Gastrocnemius medialis (tissue), 4 donors: ENCODE measurements at regions not wholly inside any gene's neighbourhood (a gene's known extent, or its start where the extent isn't known, plus 50 kb on each side); places are given as distances from the start of the nearest gene placed in this dataset.

ENCODE experiments used
- ATAC-seq, 2 donors: fragments of 150-250 bp; one replicate each; pipeline ENCODE4 v1.9.1; 2016
- DNase-seq, 2 donors: peaks; one replicate each; pipeline ENCODE4 v3.0.0-alpha.2; 2019
- H3K27ac ChIP-seq, 4 donors: fragments of 200-600 bp; sonication (generic); 1 replicate in 1 of 4; 2 replicates in 3 of 4; pipeline ENCODE4 v1.5.1; 2016 to 2018; ENCODE audit warnings: mild to moderate bottlenecking in 2 of 4, moderate library complexity in 1 of 4
- H3K27me3 ChIP-seq, 3 donors: fragments of 200-600 bp; sonication (generic) in 2 of 3; 1 replicate in 1 of 3; 2 replicates in 2 of 3; pipeline versions ENCODE4 v1.5.1 to v1.6.0; 2016 to 2019; ENCODE audit warnings: mild to moderate bottlenecking in 1 of 3, moderate library complexity in 1 of 3
- H3K36me3 ChIP-seq, 2 donors: fragments of 200-600 bp; sonication (generic) in 1 of 2; one replicate each; pipeline ENCODE4 v1.5.1; 2017 to 2018
- H3K4me1 ChIP-seq, 2 donors: fragments of 200-600 bp; sonication (generic) in 1 of 2; one replicate each; pipeline ENCODE4 v1.5.1; 2016 to 2017; ENCODE audit warnings: mild to moderate bottlenecking in 2 of 2
- H3K4me3 ChIP-seq, 4 donors: fragments of 200-600 bp; sonication (generic) in 3 of 4; 1 replicate in 1 of 4; 2 replicates in 3 of 4; pipeline ENCODE4 v1.5.1; 2016 to 2019; ENCODE audit warnings: mild to moderate bottlenecking in 2 of 4
- H3K9me3 ChIP-seq, 3 donors: fragments of 200-600 bp; sonication (generic) in 2 of 3; 1 replicate in 1 of 3; 2 replicates in 2 of 3; pipeline ENCODE4 v1.5.1; 2016 to 2019
- POLR2A ChIP-seq, 2 donors: fragments of 450-650 bp; IDR thresholded peaks; one replicate each; pipeline ENCODE4 v1.6.1; 2017; ENCODE audit warnings: antibody characterized with exemption in 2 of 2, mild to moderate bottlenecking in 2 of 2, moderate library complexity in 2 of 2
- in situ Hi-C, 4 donors: fragments of 200-750 bp; cut with MboI; loops; one replicate each; pipeline versions ENCODE4 v1.15.0 to v1.8.0; 2017; ENCODE audit warnings: low sequenced_read_pairs in 4 of 4
- intact Hi-C: fragments of 100-400 bp; cut with DNase I; formaldehyde crosslinking; loops from one replicate; pipeline ENCODE4 v1.15.1; 2023; ENCODE audit warnings: low total_unique reads
- TF ChIP-seq, protein P1 (sequence below), 5 experiments: fragments of 450-650 bp in 3 of 5; fragments of 200-600 bp in 2 of 5; sonication (generic) in 2 of 5; IDR thresholded peaks in 4 of 5; conservative IDR thresholded peaks in 1 of 5; 1 replicate in 4 of 5; 2 replicates in 1 of 5; pipeline ENCODE4 v1.5.1; 2016 to 2019; ENCODE audit warnings: antibody characterized with exemption in 5 of 5, mild to moderate bottlenecking in 3 of 5, moderate library complexity in 3 of 5

- ATAC-seq (no peak), DNase-seq (no peak)
- no peak overlapping the region for H3K4me3 ChIP-seq
- no peaks in the 10 kb centered on the region for H3K9me3 ChIP-seq
- no peaks in the 10 kb centered on the region for H3K36me3 ChIP-seq
- H3K4me1 ChIP-seq = no peaks in the 10 kb centered on the region
- TF ChIP-seq POLR2A (IDR thresholded peaks at IDR 0.05) = no peak
- TF ChIP-seq, protein P1, sequence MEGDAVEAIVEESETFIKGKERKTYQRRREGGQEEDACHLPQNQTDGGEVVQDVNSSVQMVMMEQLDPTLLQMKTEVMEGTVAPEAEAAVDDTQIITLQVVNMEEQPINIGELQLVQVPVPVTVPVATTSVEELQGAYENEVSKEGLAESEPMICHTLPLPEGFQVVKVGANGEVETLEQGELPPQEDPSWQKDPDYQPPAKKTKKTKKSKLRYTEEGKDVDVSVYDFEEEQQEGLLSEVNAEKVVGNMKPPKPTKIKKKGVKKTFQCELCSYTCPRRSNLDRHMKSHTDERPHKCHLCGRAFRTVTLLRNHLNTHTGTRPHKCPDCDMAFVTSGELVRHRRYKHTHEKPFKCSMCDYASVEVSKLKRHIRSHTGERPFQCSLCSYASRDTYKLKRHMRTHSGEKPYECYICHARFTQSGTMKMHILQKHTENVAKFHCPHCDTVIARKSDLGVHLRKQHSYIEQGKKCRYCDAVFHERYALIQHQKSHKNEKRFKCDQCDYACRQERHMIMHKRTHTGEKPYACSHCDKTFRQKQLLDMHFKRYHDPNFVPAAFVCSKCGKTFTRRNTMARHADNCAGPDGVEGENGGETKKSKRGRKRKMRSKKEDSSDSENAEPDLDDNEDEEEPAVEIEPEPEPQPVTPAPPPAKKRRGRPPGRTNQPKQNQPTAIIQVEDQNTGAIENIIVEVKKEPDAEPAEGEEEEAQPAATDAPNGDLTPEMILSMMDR (IDR thresholded peaks at IDR 0.05 in 4 of 5, conservative IDR thresholded peaks at IDR 0.05 in 1 of 5) = no peak
- in situ Hi-C loops (no loop called here), intact Hi-C loops (no loop called here)
- no peak overlapping the region for H3K27ac ChIP-seq
- H3K27me3 ChIP-seq = peaks cover 0 to 3% (median 0%) of the 10 kb centered on the region in 3 donors
These were observed 54.0 kb upstream of the LRP8 start for GRCh38 chr1:53381790-53382401.

DNA sequence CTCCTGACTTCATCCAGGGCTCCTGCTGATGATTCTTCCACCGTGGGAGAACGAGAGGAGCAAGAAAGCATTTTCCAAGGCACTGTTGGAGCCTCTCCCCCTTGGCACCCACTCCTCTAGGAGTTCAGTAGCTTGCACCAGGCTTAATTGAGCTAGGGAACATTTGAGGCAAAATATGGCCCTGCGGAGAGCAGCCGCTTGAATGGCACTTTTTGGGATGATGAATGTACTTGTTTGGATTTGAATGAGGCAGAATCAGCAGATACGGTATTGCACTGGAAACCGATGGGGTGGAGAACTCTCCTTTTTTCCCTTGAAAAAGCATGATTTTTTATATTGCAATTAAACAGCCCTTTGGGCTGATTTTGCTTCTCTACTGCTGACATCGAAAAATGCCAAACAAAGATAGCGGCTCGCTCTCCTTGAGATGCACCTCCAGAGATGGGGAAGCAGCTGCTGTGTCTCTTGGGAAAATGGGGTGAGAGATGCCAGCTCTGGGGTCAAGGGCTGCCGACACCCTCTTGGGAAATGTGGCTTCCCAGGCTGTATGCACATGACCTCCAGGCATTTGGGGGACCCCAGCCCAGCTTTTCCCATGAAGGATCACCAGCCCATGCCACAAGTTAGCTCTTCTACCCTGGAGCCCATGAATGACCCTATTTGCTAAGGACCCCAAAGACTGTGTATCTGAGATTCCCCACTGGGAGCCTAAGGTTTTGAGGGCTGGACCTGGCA, 55.4 kb upstream of the LRP8 start:
- peaks cover 0 to 3% (median 0%) of the 10 kb centered on the region in 3 donors for H3K27me3 ChIP-seq
- ATAC-seq (no peak), DNase-seq (no peak)
- H3K4me1 ChIP-seq = no peaks in the 10 kb centered on the region
- no peaks in the 10 kb centered on the region for H3K9me3 ChIP-seq
- intact Hi-C loops = no loop called here
- H3K36me3 ChIP-seq = no peaks in the 10 kb centered on the region
- TF ChIP-seq POLR2A (IDR thresholded peaks at IDR 0.05) = no peak
- TF ChIP-seq, protein P1 (IDR thresholded peaks at IDR 0.05 in 4 of 5, conservative IDR thresholded peaks at IDR 0.05 in 1 of 5) = no peak
- no peak overlapping the region for H3K4me3 ChIP-seq
- in situ Hi-C loops = no loop called here
- H3K27ac ChIP-seq = no peak overlapping the region

GRCh38 chr1:53384796-53385195, 56.9 kb upstream of the LRP8 start:
- no peak for ATAC-seq
- DNase-seq = no peak
- Histone ChIP-seq H3K4me3 (no peak overlapping the region), H3K9me3 (no peaks in the 10 kb centered on the region), H3K27me3 (peaks cover 0 to 3% (median 0%) of the 10 kb centered on the region in 3 donors), H3K4me1 (no peaks in the 10 kb centered on the region), H3K27ac (no peak overlapping the region), H3K36me3 (no peaks in the 10 kb centered on the region)
- intact Hi-C loops = no loop called here
- in situ Hi-C loops = loop anchor here in 1 of 4 donors (5.0 kb wide), 1 partner anchor 102 kb away; no protein-coding TSS in a partner anchor
- TF ChIP-seq, protein P1 (IDR thresholded peaks at IDR 0.05 in 4 of 5, conservative IDR thresholded peaks at IDR 0.05 in 1 of 5) = no peak
- TF ChIP-seq POLR2A (IDR thresholded peaks at IDR 0.05) = no peak

- ATAC-seq (no peak), DNase-seq (no peak)
- Histone ChIP-seq H3K27ac (no peak overlapping the region), H3K27me3 (peaks cover 0 to 3% (median 0%) of the 10 kb centered on the region in 3 donors), H3K36me3 (no peaks in the 10 kb centered on the region), H3K4me1 (no peaks in the 10 kb centered on the region), H3K4me3 (no peak overlapping the region), H3K9me3 (no peaks in the 10 kb centered on the region)
- in situ Hi-C loops = loop anchor here in 1 of 4 donors (5.0 kb wide), 1 partner anchor 103 kb away; no protein-coding TSS in a partner anchor
- intact Hi-C loops = no loop called here
- TF ChIP-seq POLR2A (IDR thresholded peaks at IDR 0.05) = no peak
- TF ChIP-seq, protein P1 (IDR thresholded peaks at IDR 0.05 in 4 of 5, conservative IDR thresholded peaks at IDR 0.05 in 1 of 5) = no peak
These were observed 57.7 kb upstream of the LRP8 start for GRCh38 chr1:53385276-53386225.
